K562 (cell line): ENCODE measurements at regions not wholly inside any gene's neighbourhood (a gene's known extent, or its start where the extent isn't known, plus 50 kb on each side); places are given as distances from the start of the nearest gene placed in this dataset.

Source experiments
- ATAC-seq: fragments of 200-7000 bp; cut with Tn5 transposase; 3 replicates; pipeline ENCODE4 v1.9.1; 2020; ENCODE audit warnings: moderate library complexity
- BruUV-seq: library from RNA; stranded (reverse); fragments of 400-500 nt; replicated peaks from 2 replicates; lab custom pipeline; 2021; lab: Mats Ljungman, UMichigan
- CTCF ChIA-PET: fragments of 300-600 bp; formaldehyde crosslinking; extraction: SDS; loops from one replicate; lab custom pipeline; 2021; ENCODE audit warnings: low intra/inter-chr PET ratio; lab: Yijun Ruan, JAX
- POLR2A ChIA-PET: fragments of 300-600, 350-650 bp; sonication (Branson Sonifier 250); formaldehyde crosslinking; extraction: SDS; loops from one replicate; lab custom pipeline; 2021; ENCODE audit warnings: antibody characterized with exemption, inconsistent platforms; lab: Yijun Ruan, JAX
- DNase-seq, 4 experiments: peaks; one replicate each; pipeline versions ENCODE4 v3.0.0 to v3.0.0-alpha.2; 2011 to 2018; ENCODE audit warnings: low spot score in 3 of 4, mixed read lengths in 3 of 4; ENCODE audit errors: extremely low read depth in 1 of 4
- FAIRE-seq: peaks from 2 replicates; lab custom pipeline; 2011; peaks lifted over from hg19 to GRCh38; lab: Jason Lieb, UNC
- H2AFZ ChIP-seq: 2 replicates; pipeline ENCODE4 v1.6.0; 2011; ENCODE audit warnings: low read depth, low read length, control low read depth, inconsistent platforms
- H3K27ac ChIP-seq: fragments of 200-600 bp; 3 replicates; pipeline ENCODE4 v1.8.0; 2011; ENCODE audit warnings: low read depth, mild to moderate bottlenecking, control low read depth, inconsistent platforms, low read length, moderate library complexity, mixed read lengths; ENCODE audit errors: extremely low read depth
- H3K27me3 ChIP-seq, 2 experiments: fragments of 300-600 bp in 1 of 2; 2 replicates in 1 of 2; 3 replicates in 1 of 2; pipeline versions ENCODE4 v1.6.0 to v1.8.0; 2011; ENCODE audit warnings: inconsistent platforms in 2 of 2, low read length in 2 of 2, mild to moderate bottlenecking in 1 of 2, mixed read lengths in 1 of 2, moderate library complexity in 1 of 2; ENCODE audit not compliant: control insufficient read depth in 2 of 2, insufficient read depth in 2 of 2
- H3K36me3 ChIP-seq: fragments of 300-600 bp; 3 replicates; pipeline ENCODE4 v1.8.0; 2011; ENCODE audit warnings: mild to moderate bottlenecking, low read length, inconsistent platforms; ENCODE audit not compliant: control insufficient read depth, insufficient read depth
- H3K4me1 ChIP-seq, 2 experiments: fragments of 200-600 bp in 1 of 2; replicated peaks in 1 of 2; 2 replicates in 1 of 2; 3 replicates in 1 of 2; pipeline versions ENCODE4 v1.5.1 to v1.8.0; 2011; ENCODE audit warnings: inconsistent platforms in 2 of 2, low read length in 2 of 2, mild to moderate bottlenecking in 1 of 2, mixed read lengths in 1 of 2, moderate library complexity in 1 of 2; ENCODE audit not compliant: control insufficient read depth in 2 of 2, insufficient read depth in 2 of 2
- H3K4me2 ChIP-seq: 2 replicates; pipeline ENCODE4 v1.6.1; 2011; ENCODE audit warnings: low read length, control low read depth, inconsistent platforms, mixed read lengths; ENCODE audit not compliant: insufficient read depth
- H3K4me3 ChIP-seq: fragments of 200-600 bp; sonication (generic), shearing (Covaris generic); 2 replicates; pipeline ENCODE4 v1.5.1; 2016; ENCODE audit warnings: control low read depth, inconsistent platforms
- H3K79me2 ChIP-seq: fragments of 200-600 bp; 3 replicates; pipeline ENCODE4 v1.8.0; 2011; ENCODE audit warnings: low read length, inconsistent platforms; ENCODE audit not compliant: control insufficient read depth, insufficient read depth
- H3K9ac ChIP-seq, 2 experiments: 2 replicates each; pipeline versions ENCODE4 v1.6.0 to v1.6.1; 2011; ENCODE audit warnings: low read depth in 2 of 2, low read length in 2 of 2, control low read depth in 1 of 2, inconsistent platforms in 1 of 2, mild to moderate bottlenecking in 1 of 2, mixed read lengths in 1 of 2; ENCODE audit not compliant: insufficient read depth in 1 of 2
- H3K9me1 ChIP-seq: one replicate; pipeline ENCODE4 v1.6.0; 2011; ENCODE audit warnings: inconsistent platforms, mild to moderate bottlenecking, low read length, moderate library complexity; ENCODE audit not compliant: control insufficient read depth, insufficient read depth
- H3K9me3 ChIP-seq: replicated peaks from 2 replicates; pipeline ENCODE4 v1.5.1; 2011; ENCODE audit warnings: low read depth, low read length, inconsistent platforms; ENCODE audit not compliant: control insufficient read depth, insufficient read depth
- H4K20me1 ChIP-seq: replicated peaks from 2 replicates; pipeline ENCODE4 v1.6.1; 2011; ENCODE audit warnings: low read length, inconsistent platforms, mixed read lengths; ENCODE audit not compliant: control insufficient read depth, insufficient read depth
- EGR1 ChIP-seq: fragments of 450-650 bp; conservative IDR thresholded peaks from 2 replicates; pipeline ENCODE4 v1.6.1; 2017; ENCODE audit warnings: mild to moderate bottlenecking
- FOXK1 ChIP-seq: sonication (generic); formaldehyde crosslinking; IDR thresholded peaks from 2 replicates; pipeline ENCODE4 v1.8.0; 2022; ENCODE audit warnings: missing genetic modification reagents, mild to moderate bottlenecking, borderline replicate concordance
- MEIS2 ChIP-seq: fragments of 450-650 bp; IDR thresholded peaks from 2 replicates; pipeline ENCODE4 v1.6.1; 2014; ENCODE audit warnings: mild to moderate bottlenecking; ENCODE audit not compliant: partially characterized antibody
- NCOA2 ChIP-seq, 2 experiments: fragments of 450-650 bp; IDR thresholded peaks; 2 replicates each; pipeline ENCODE4 v1.6.1; 2018; ENCODE audit warnings: mild to moderate bottlenecking in 2 of 2, moderate library complexity in 1 of 2; ENCODE audit not compliant: partially characterized antibody in 2 of 2
- NR2C1 ChIP-seq, 2 experiments: fragments of 450-650 bp; IDR thresholded peaks; 2 replicates each; pipeline ENCODE4 v1.6.1; 2017; ENCODE audit warnings: mild to moderate bottlenecking in 2 of 2, antibody characterized with exemption in 1 of 2, inconsistent platforms in 1 of 2, missing compliant biosample characterization in 1 of 2, missing genetic modification characterization in 1 of 2
- SREBF2 ChIP-seq: sonication (generic); formaldehyde crosslinking; IDR thresholded peaks from 2 replicates; pipeline ENCODE4 v1.4.0; 2020; ENCODE audit warnings: mild to moderate bottlenecking, missing genetic modification reagents
- WGBS: fragments of 100-300 bp; shearing (Covaris generic); methylation state at CpG from one replicate; pipeline ENCODE4 v1.1.6; 2016; ENCODE audit warnings: low coverage, mixed read lengths; ENCODE audit not compliant: insufficient coverage; ENCODE audit errors: missing lambda C conversion rate; 5-methylcytosine and 5-hydroxymethylcytosine counted together
- in situ Hi-C: fragments of 300-500 bp; cut with MboI; formaldehyde crosslinking; loops from 4 replicates; pipeline ENCODE4 v1.15.0; 2018; ENCODE audit warnings: inconsistent platforms, mixed read lengths
- intact Hi-C: fragments of 100-400 bp; cut with micrococcal nuclease; formaldehyde crosslinking; loops from 2 replicates; pipeline ENCODE4 v1.14.2; 2022
- TF ChIP-seq, protein P1 (sequence below): fragments of 250-450 bp; sonication (Bioruptor Pico); IDR thresholded peaks from 2 replicates; pipeline ENCODE4 v1.8.0; 2021; ENCODE audit warnings: mild to moderate bottlenecking, moderate library complexity
- TF ChIP-seq, protein P2 (sequence below): sonication (generic); formaldehyde crosslinking; IDR thresholded peaks from 2 replicates; pipeline ENCODE4 v1.8.1; 2022; ENCODE audit warnings: missing genetic modification reagents
- TF ChIP-seq, protein P3 (sequence below): sonication (generic); formaldehyde crosslinking; IDR thresholded peaks from 2 replicates; pipeline ENCODE4 v1.8.0; 2023; ENCODE audit warnings: missing genetic modification reagents, mild to moderate bottlenecking, borderline replicate concordance

- no peak for FAIRE-seq
Observed at GRCh38 chr18:45245091-45245511, 370.2 kb upstream of the SLC14A2 start.

More at GRCh38 chr18:45245091-45245511, 370.2 kb upstream of the SLC14A2 start:
- no peak overlapping the region for H3K9ac ChIP-seq
- H3K4me3 ChIP-seq = no peak overlapping the region
- no peaks in the 10 kb centered on the region for H3K79me2 ChIP-seq
- DNase-seq = no peak
- WGBS = 7% methylated on average over 1 of the region's 1 CpG
- POLR2A ChIA-PET = no interaction called here
- no peaks in the 10 kb centered on the region for H3K27me3 ChIP-seq
- in situ Hi-C loops (no loop called here), intact Hi-C loops (no loop called here)
- BruUV-seq = no TSS peak
- H3K4me1 ChIP-seq = no peaks in the 10 kb centered on the region
- CTCF ChIA-PET = no interaction called here
- no peak overlapping the region for H3K27ac ChIP-seq
- no peaks in the 10 kb centered on the region for H3K9me3 ChIP-seq
- H3K9me1 ChIP-seq = no peaks in the 10 kb centered on the region
- TF ChIP-seq NCOA2 (IDR thresholded peaks at IDR 0.05; ENCODE audit: partially characterized antibody in 2 of 2) (no peak), SREBF2 (CRISPR knock-in tag) (no peak), MEIS2 (no peak), FOXK1 (CRISPR knock-in tag) (no peak), EGR1 (no peak), NR2C1 (IDR thresholded peaks at IDR 0.05) (no peak), NR2C1 (tag; IDR thresholded peaks at IDR 0.05) (no peak)
- TF ChIP-seq, protein P1, sequence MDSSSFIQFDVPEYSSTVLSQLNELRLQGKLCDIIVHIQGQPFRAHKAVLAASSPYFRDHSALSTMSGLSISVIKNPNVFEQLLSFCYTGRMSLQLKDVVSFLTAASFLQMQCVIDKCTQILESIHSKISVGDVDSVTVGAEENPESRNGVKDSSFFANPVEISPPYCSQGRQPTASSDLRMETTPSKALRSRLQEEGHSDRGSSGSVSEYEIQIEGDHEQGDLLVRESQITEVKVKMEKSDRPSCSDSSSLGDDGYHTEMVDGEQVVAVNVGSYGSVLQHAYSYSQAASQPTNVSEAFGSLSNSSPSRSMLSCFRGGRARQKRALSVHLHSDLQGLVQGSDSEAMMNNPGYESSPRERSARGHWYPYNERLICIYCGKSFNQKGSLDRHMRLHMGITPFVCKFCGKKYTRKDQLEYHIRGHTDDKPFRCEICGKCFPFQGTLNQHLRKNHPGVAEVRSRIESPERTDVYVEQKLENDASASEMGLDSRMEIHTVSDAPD (CRISPR knock-in tag) = no peak
- TF ChIP-seq, protein P2, sequence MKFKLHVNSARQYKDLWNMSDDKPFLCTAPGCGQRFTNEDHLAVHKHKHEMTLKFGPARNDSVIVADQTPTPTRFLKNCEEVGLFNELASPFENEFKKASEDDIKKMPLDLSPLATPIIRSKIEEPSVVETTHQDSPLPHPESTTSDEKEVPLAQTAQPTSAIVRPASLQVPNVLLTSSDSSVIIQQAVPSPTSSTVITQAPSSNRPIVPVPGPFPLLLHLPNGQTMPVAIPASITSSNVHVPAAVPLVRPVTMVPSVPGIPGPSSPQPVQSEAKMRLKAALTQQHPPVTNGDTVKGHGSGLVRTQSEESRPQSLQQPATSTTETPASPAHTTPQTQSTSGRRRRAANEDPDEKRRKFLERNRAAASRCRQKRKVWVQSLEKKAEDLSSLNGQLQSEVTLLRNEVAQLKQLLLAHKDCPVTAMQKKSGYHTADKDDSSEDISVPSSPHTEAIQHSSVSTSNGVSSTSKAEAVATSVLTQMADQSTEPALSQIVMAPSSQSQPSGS = no peak
- TF ChIP-seq, protein P3, sequence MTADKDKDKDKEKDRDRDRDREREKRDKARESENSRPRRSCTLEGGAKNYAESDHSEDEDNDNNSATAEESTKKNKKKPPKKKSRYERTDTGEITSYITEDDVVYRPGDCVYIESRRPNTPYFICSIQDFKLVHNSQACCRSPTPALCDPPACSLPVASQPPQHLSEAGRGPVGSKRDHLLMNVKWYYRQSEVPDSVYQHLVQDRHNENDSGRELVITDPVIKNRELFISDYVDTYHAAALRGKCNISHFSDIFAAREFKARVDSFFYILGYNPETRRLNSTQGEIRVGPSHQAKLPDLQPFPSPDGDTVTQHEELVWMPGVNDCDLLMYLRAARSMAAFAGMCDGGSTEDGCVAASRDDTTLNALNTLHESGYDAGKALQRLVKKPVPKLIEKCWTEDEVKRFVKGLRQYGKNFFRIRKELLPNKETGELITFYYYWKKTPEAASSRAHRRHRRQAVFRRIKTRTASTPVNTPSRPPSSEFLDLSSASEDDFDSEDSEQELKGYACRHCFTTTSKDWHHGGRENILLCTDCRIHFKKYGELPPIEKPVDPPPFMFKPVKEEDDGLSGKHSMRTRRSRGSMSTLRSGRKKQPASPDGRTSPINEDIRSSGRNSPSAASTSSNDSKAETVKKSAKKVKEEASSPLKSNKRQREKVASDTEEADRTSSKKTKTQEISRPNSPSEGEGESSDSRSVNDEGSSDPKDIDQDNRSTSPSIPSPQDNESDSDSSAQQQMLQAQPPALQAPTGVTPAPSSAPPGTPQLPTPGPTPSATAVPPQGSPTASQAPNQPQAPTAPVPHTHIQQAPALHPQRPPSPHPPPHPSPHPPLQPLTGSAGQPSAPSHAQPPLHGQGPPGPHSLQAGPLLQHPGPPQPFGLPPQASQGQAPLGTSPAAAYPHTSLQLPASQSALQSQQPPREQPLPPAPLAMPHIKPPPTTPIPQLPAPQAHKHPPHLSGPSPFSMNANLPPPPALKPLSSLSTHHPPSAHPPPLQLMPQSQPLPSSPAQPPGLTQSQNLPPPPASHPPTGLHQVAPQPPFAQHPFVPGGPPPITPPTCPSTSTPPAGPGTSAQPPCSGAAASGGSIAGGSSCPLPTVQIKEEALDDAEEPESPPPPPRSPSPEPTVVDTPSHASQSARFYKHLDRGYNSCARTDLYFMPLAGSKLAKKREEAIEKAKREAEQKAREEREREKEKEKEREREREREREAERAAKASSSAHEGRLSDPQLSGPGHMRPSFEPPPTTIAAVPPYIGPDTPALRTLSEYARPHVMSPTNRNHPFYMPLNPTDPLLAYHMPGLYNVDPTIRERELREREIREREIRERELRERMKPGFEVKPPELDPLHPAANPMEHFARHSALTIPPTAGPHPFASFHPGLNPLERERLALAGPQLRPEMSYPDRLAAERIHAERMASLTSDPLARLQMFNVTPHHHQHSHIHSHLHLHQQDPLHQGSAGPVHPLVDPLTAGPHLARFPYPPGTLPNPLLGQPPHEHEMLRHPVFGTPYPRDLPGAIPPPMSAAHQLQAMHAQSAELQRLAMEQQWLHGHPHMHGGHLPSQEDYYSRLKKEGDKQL (CRISPR knock-in tag) = no peak
- no peaks in the 10 kb centered on the region for H4K20me1 ChIP-seq
- no peak for ATAC-seq
- H3K4me2 ChIP-seq = no peak overlapping the region
- H3K36me3 ChIP-seq = no peaks in the 10 kb centered on the region
- no peak overlapping the region for H2AFZ ChIP-seq
